K562 (cell line): ENCODE measurements at regions not wholly inside any gene's neighbourhood (a gene's known extent, or its start where the extent isn't known, plus 50 kb on each side); places are given as distances from the start of the nearest gene placed in this dataset.

Experiments used
- ATAC-seq: fragments of 200-7000 bp; cut with Tn5 transposase; 3 replicates; pipeline ENCODE4 v1.9.1; 2020; ENCODE audit warnings: moderate library complexity
- BruUV-seq: library from RNA; stranded (reverse); fragments of 400-500 nt; replicated peaks from 2 replicates; lab custom pipeline; 2021; lab: Mats Ljungman, UMichigan
- CTCF ChIA-PET: fragments of 300-600 bp; formaldehyde crosslinking; extraction: SDS; loops from one replicate; lab custom pipeline; 2021; ENCODE audit warnings: low intra/inter-chr PET ratio; lab: Yijun Ruan, JAX
- POLR2A ChIA-PET: fragments of 300-600, 350-650 bp; sonication (Branson Sonifier 250); formaldehyde crosslinking; extraction: SDS; loops from one replicate; lab custom pipeline; 2021; ENCODE audit warnings: antibody characterized with exemption, inconsistent platforms; lab: Yijun Ruan, JAX
- DNase-seq, 4 experiments: peaks; one replicate each; pipeline versions ENCODE4 v3.0.0 to v3.0.0-alpha.2; 2011 to 2018; ENCODE audit warnings: low spot score in 3 of 4, mixed read lengths in 3 of 4; ENCODE audit errors: extremely low read depth in 1 of 4
- FAIRE-seq: peaks from 2 replicates; lab custom pipeline; 2011; peaks lifted over from hg19 to GRCh38; lab: Jason Lieb, UNC
- H2AFZ ChIP-seq: 2 replicates; pipeline ENCODE4 v1.6.0; 2011; ENCODE audit warnings: low read depth, low read length, control low read depth, inconsistent platforms
- H3K27ac ChIP-seq: fragments of 200-600 bp; 3 replicates; pipeline ENCODE4 v1.8.0; 2011; ENCODE audit warnings: low read depth, mild to moderate bottlenecking, control low read depth, inconsistent platforms, low read length, moderate library complexity, mixed read lengths; ENCODE audit errors: extremely low read depth
- H3K27me3 ChIP-seq, 2 experiments: fragments of 300-600 bp in 1 of 2; 2 replicates in 1 of 2; 3 replicates in 1 of 2; pipeline versions ENCODE4 v1.6.0 to v1.8.0; 2011; ENCODE audit warnings: inconsistent platforms in 2 of 2, low read length in 2 of 2, mild to moderate bottlenecking in 1 of 2, mixed read lengths in 1 of 2, moderate library complexity in 1 of 2; ENCODE audit not compliant: control insufficient read depth in 2 of 2, insufficient read depth in 2 of 2
- H3K36me3 ChIP-seq: fragments of 300-600 bp; 3 replicates; pipeline ENCODE4 v1.8.0; 2011; ENCODE audit warnings: mild to moderate bottlenecking, low read length, inconsistent platforms; ENCODE audit not compliant: control insufficient read depth, insufficient read depth
- H3K4me1 ChIP-seq, 2 experiments: fragments of 200-600 bp in 1 of 2; replicated peaks in 1 of 2; 2 replicates in 1 of 2; 3 replicates in 1 of 2; pipeline versions ENCODE4 v1.5.1 to v1.8.0; 2011; ENCODE audit warnings: inconsistent platforms in 2 of 2, low read length in 2 of 2, mild to moderate bottlenecking in 1 of 2, mixed read lengths in 1 of 2, moderate library complexity in 1 of 2; ENCODE audit not compliant: control insufficient read depth in 2 of 2, insufficient read depth in 2 of 2
- H3K4me2 ChIP-seq: 2 replicates; pipeline ENCODE4 v1.6.1; 2011; ENCODE audit warnings: low read length, control low read depth, inconsistent platforms, mixed read lengths; ENCODE audit not compliant: insufficient read depth
- H3K4me3 ChIP-seq: fragments of 200-600 bp; sonication (generic), shearing (Covaris generic); 2 replicates; pipeline ENCODE4 v1.5.1; 2016; ENCODE audit warnings: control low read depth, inconsistent platforms
- H3K79me2 ChIP-seq: fragments of 200-600 bp; 3 replicates; pipeline ENCODE4 v1.8.0; 2011; ENCODE audit warnings: low read length, inconsistent platforms; ENCODE audit not compliant: control insufficient read depth, insufficient read depth
- H3K9ac ChIP-seq, 2 experiments: 2 replicates each; pipeline versions ENCODE4 v1.6.0 to v1.6.1; 2011; ENCODE audit warnings: low read depth in 2 of 2, low read length in 2 of 2, control low read depth in 1 of 2, inconsistent platforms in 1 of 2, mild to moderate bottlenecking in 1 of 2, mixed read lengths in 1 of 2; ENCODE audit not compliant: insufficient read depth in 1 of 2
- H3K9me1 ChIP-seq: one replicate; pipeline ENCODE4 v1.6.0; 2011; ENCODE audit warnings: inconsistent platforms, mild to moderate bottlenecking, low read length, moderate library complexity; ENCODE audit not compliant: control insufficient read depth, insufficient read depth
- H3K9me3 ChIP-seq: replicated peaks from 2 replicates; pipeline ENCODE4 v1.5.1; 2011; ENCODE audit warnings: low read depth, low read length, inconsistent platforms; ENCODE audit not compliant: control insufficient read depth, insufficient read depth
- H4K20me1 ChIP-seq: replicated peaks from 2 replicates; pipeline ENCODE4 v1.6.1; 2011; ENCODE audit warnings: low read length, inconsistent platforms, mixed read lengths; ENCODE audit not compliant: control insufficient read depth, insufficient read depth
- CHD1 ChIP-seq: fragments of 200-600 bp; sonication (generic); IDR thresholded peaks from one replicate; pipeline ENCODE4 v1.6.1; 2012; ENCODE audit warnings: mild to moderate bottlenecking, moderate library complexity, low read length, inconsistent platforms
- HLTF ChIP-seq: fragments of 450-650 bp; IDR thresholded peaks from 2 replicates; pipeline ENCODE4 v1.6.1; 2016
- JUN ChIP-seq, 2 experiments: sonication (generic) in 1 of 2; formaldehyde crosslinking in 1 of 2; IDR thresholded peaks; 2 replicates each; pipeline versions ENCODE4 v1.6.1 to v1.8.0; 2012 to 2022; ENCODE audit warnings: borderline replicate concordance in 2 of 2, mild to moderate bottlenecking in 2 of 2, improper control_type of control experiment in 1 of 2, low read depth in 1 of 2, low read length in 1 of 2, missing genetic modification reagents in 1 of 2
- MTA3 ChIP-seq: fragments of 450-650 bp; formaldehyde crosslinking; IDR thresholded peaks from 2 replicates; pipeline ENCODE4 v1.6.1; 2017; ENCODE audit warnings: mild to moderate bottlenecking, borderline replicate concordance
- MXD1 ChIP-seq: fragments of 250-450 bp; sonication (Bioruptor Pico); IDR thresholded peaks from 2 replicates; pipeline ENCODE4 v1.8.0; 2021; ENCODE audit warnings: borderline replicate concordance, mild to moderate bottlenecking, moderate library complexity; ENCODE audit not compliant: poor library complexity, severe bottlenecking
- NBN ChIP-seq: fragments of 450-650 bp; IDR thresholded peaks from 2 replicates; pipeline ENCODE4 v1.6.1; 2016; ENCODE audit warnings: low read depth, mild to moderate bottlenecking
- NFATC3 ChIP-seq: fragments of 450-650 bp; IDR thresholded peaks from 2 replicates; pipeline ENCODE4 v1.6.1; 2017; ENCODE audit warnings: mild to moderate bottlenecking
- THRB ChIP-seq: fragments of 450-650 bp; formaldehyde crosslinking; conservative IDR thresholded peaks from 2 replicates; pipeline ENCODE4 v1.4.0; 2022; ENCODE audit warnings: mild to moderate bottlenecking, missing genetic modification characterization
- ZNF785 ChIP-seq: fragments of 250-450 bp; sonication (Bioruptor Pico); IDR thresholded peaks from 2 replicates; pipeline ENCODE4 v1.4.0; 2020; ENCODE audit warnings: mild to moderate bottlenecking
- WGBS: fragments of 100-300 bp; shearing (Covaris generic); methylation state at CpG from one replicate; pipeline ENCODE4 v1.1.6; 2016; ENCODE audit warnings: low coverage, mixed read lengths; ENCODE audit not compliant: insufficient coverage; ENCODE audit errors: missing lambda C conversion rate; 5-methylcytosine and 5-hydroxymethylcytosine counted together
- in situ Hi-C: fragments of 300-500 bp; cut with MboI; formaldehyde crosslinking; loops from 4 replicates; pipeline ENCODE4 v1.15.0; 2018; ENCODE audit warnings: inconsistent platforms, mixed read lengths
- intact Hi-C: fragments of 100-400 bp; cut with micrococcal nuclease; formaldehyde crosslinking; loops from 2 replicates; pipeline ENCODE4 v1.14.2; 2022

GRCh38 chr4:132016703-132017350 lies 1132.3 kb upstream of the PCDH10 start:
- H3K79me2 ChIP-seq = no peaks in the 10 kb centered on the region
- intact Hi-C loops = no loop called here
- no peaks in the 10 kb centered on the region for H3K4me1 ChIP-seq
- H3K27me3 ChIP-seq = no peaks in the 10 kb centered on the region
- no peak for FAIRE-seq
- no peak overlapping the region for H2AFZ ChIP-seq
- ChIA-PET CTCF (no interaction called here), POLR2A (no interaction called here)
- WGBS = 7% methylated on average over 2 of the region's 2 CpGs
- no TSS peak for BruUV-seq
- H3K36me3 ChIP-seq = no peaks in the 10 kb centered on the region
- no peaks in the 10 kb centered on the region for H3K9me1 ChIP-seq
- no peak for DNase-seq
- H3K4me3 ChIP-seq = no peak overlapping the region
- H3K9me3 ChIP-seq = 0 out of 2 replicates have a peak, but pooled peaks cover 1% of the 10 kb centered on the region
- no peak overlapping the region for H3K9ac ChIP-seq
- no peak for ATAC-seq
- H4K20me1 ChIP-seq = no peaks in the 10 kb centered on the region
- no peak overlapping the region for H3K4me2 ChIP-seq
- in situ Hi-C loops = no loop called here
- no peak overlapping the region for H3K27ac ChIP-seq
- no peak for TF ChIP-seq NBN
- no peak for TF ChIP-seq CHD1
- TF ChIP-seq ZNF785 (CRISPR knock-in tag) = no peak
- no peak for TF ChIP-seq MXD1 (CRISPR knock-in tag)
- TF ChIP-seq NFATC3 = no peak
- TF ChIP-seq JUN (IDR thresholded peaks at IDR 0.05; ENCODE audit: borderline replicate concordance, low read depth, low read length) = no peak
- no peak for TF ChIP-seq JUN (CRISPR knock-in tag; IDR thresholded peaks at IDR 0.05; ENCODE audit: borderline replicate concordance)
- TF ChIP-seq THRB (CRISPR knock-in tag) = no peak
- TF ChIP-seq MTA3 = no peak
- no peak for TF ChIP-seq HLTF
